H1 (cell line): ENCODE measurements at regions not wholly inside any gene's neighbourhood (a gene's known extent, or its start where the extent isn't known, plus 50 kb on each side); places are given as distances from the start of the nearest gene placed in this dataset.

Source experiments
- CHD1 ChIP-seq: IDR thresholded peaks from 2 replicates; pipeline ENCODE4 v1.6.1; 2012; ENCODE audit warnings: low read depth, low read length, improper control_type of control experiment
- RXRA ChIP-seq: IDR thresholded peaks from 2 replicates; pipeline ENCODE4 v1.6.1; 2011; ENCODE audit warnings: low read depth, mild to moderate bottlenecking, low read length, moderate library complexity; ENCODE audit not compliant: insufficient read depth

DNA sequence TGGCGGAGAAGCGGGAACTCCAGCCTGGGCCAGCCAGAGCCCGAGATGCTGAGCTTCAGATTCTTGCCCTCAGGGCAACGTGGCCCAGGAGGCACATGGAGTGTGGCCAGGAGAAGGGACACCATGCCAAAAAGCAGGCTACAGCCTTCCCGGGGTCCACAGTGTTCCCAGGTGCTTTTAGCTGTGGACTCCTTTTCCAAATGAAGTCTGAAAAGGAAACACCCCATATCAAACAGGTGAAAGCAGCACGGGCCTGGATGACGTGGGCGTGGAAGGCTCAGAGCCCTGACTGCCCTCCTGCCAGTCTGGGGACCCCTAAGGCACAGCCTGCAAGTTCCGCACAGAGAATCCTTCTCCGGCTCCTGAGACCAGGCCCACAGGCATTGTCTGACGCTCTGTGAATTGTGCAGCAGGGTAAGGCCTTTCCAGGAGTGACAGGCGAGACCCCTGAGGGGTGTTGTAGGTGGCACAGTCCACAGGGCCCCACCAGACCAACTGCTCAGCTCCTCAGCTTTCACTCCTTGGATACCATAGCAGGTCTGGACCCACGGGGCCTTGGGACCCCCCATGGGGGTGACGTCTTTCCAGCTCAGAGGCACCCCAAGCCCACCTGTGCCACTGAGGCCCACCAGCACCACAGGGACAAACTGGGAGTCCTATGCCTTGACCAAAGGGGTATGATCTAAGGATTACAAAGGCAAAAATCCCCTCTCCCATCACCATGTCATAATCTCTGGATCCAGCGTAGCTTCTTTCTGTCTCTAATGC, 69.6 kb upstream of the RAB6C start (continued):
- TF ChIP-seq RXRA (no peak), CHD1 (no peak)
